WTC11 (cell line): ENCODE measurements at regions not wholly inside any gene's neighbourhood (a gene's known extent, or its start where the extent isn't known, plus 50 kb on each side); places are given as distances from the start of the nearest gene placed in this dataset.

Experiments
- ATAC-seq: fragments of 200-7000 bp; cut with Tn5 transposase; 2 replicates; pipeline ENCODE4 v1.10.0; 2021; ENCODE audit warnings: mild to moderate bottlenecking, moderate library complexity
- CTCF ChIA-PET: fragments of 300-600 bp; sonication (Branson Sonifier 250); formaldehyde crosslinking; loops from one replicate; lab custom pipeline; 2021; ENCODE audit warnings: antibody characterized with exemption; lab: Charles Lee
- POLR2A ChIA-PET: fragments of 350-600 bp; sonication (Branson Sonifier 250); formaldehyde crosslinking; loops from one replicate; lab custom pipeline; 2021; ENCODE audit warnings: antibody characterized with exemption; lab: Charles Lee
- DNase-seq: peaks from one replicate; pipeline ENCODE4 v3.0.0; 2021; ENCODE audit warnings: low spot score
- H3K27ac Mint-ChIP-seq: 2 replicates; pipeline ENCODE4 v1.8.0; 2021; ENCODE audit warnings: mixed read lengths
- H3K27me3 Mint-ChIP-seq: 2 replicates; pipeline ENCODE4 v1.8.0; 2021; ENCODE audit warnings: low read depth, mild to moderate bottlenecking, moderate library complexity, mixed read lengths
- H3K36me3 Mint-ChIP-seq: 2 replicates; pipeline ENCODE4 v1.8.0; 2021; ENCODE audit warnings: mixed read lengths
- H3K4me1 Mint-ChIP-seq: 2 replicates; pipeline ENCODE4 v1.8.0; 2022; ENCODE audit warnings: mixed read lengths
- H3K4me3 Mint-ChIP-seq: 2 replicates; pipeline ENCODE4 v1.8.0; 2021; ENCODE audit warnings: mild to moderate bottlenecking, moderate library complexity, mixed read lengths
- H3K9me3 Mint-ChIP-seq: 2 replicates; pipeline ENCODE4 v1.8.0; 2021; ENCODE audit warnings: mixed read lengths
- AFF4 ChIP-seq: sonication (generic); formaldehyde crosslinking; IDR thresholded peaks from 2 replicates; pipeline ENCODE4 v1.8.1; 2023; ENCODE audit warnings: mild to moderate bottlenecking, missing genetic modification reagents, borderline replicate concordance
- ATF2 ChIP-seq: sonication (generic); formaldehyde crosslinking; IDR thresholded peaks from 2 replicates; pipeline ENCODE4 v1.8.1; 2022; ENCODE audit warnings: low read depth, missing genetic modification reagents, borderline replicate concordance
- CBFB ChIP-seq: sonication (generic); formaldehyde crosslinking; IDR thresholded peaks from 2 replicates; pipeline ENCODE4 v1.8.1; 2022; ENCODE audit warnings: mild to moderate bottlenecking, low read depth, missing genetic modification reagents
- CREB1 ChIP-seq: sonication (generic); formaldehyde crosslinking; IDR thresholded peaks from 2 replicates; pipeline ENCODE4 v1.8.0; 2023; ENCODE audit warnings: mild to moderate bottlenecking, missing genetic modification reagents
- CREM ChIP-seq: sonication (generic); formaldehyde crosslinking; IDR thresholded peaks from 2 replicates; pipeline ENCODE4 v1.8.1; 2022; ENCODE audit warnings: mild to moderate bottlenecking, missing genetic modification reagents, moderate library complexity
- E2F4 ChIP-seq: sonication (generic); formaldehyde crosslinking; IDR thresholded peaks from 2 replicates; pipeline ENCODE4 v1.8.1; 2022; ENCODE audit warnings: low read depth, mild to moderate bottlenecking, moderate library complexity, missing genetic modification reagents, borderline replicate concordance
- ELF4 ChIP-seq: sonication (generic); formaldehyde crosslinking; IDR thresholded peaks from 2 replicates; pipeline ENCODE4 v1.8.1; 2022; ENCODE audit warnings: low read depth, mild to moderate bottlenecking, moderate library complexity, missing genetic modification reagents
- HMGXB4 ChIP-seq: sonication (generic); formaldehyde crosslinking; IDR thresholded peaks from 2 replicates; pipeline ENCODE4 v1.8.1; 2023; ENCODE audit warnings: mild to moderate bottlenecking, moderate library complexity, missing genetic modification reagents
- JUN ChIP-seq: sonication (generic); formaldehyde crosslinking; IDR thresholded peaks from 2 replicates; pipeline ENCODE4 v1.8.0; 2023; ENCODE audit warnings: mild to moderate bottlenecking, missing genetic modification reagents
- KAT7 ChIP-seq: sonication (generic); formaldehyde crosslinking; IDR thresholded peaks from 2 replicates; pipeline ENCODE4 v1.8.1; 2023; ENCODE audit warnings: missing genetic modification reagents, mild to moderate bottlenecking, borderline replicate concordance
- MLX ChIP-seq: sonication (generic); formaldehyde crosslinking; IDR thresholded peaks from 2 replicates; pipeline ENCODE4 v1.8.1; 2023; ENCODE audit warnings: mild to moderate bottlenecking, missing genetic modification reagents, moderate library complexity
- MXD4 ChIP-seq: fragments of 250-450 bp; sonication (Bioruptor Pico); IDR thresholded peaks from 2 replicates; pipeline ENCODE4 v1.8.0; 2021; ENCODE audit warnings: mild to moderate bottlenecking, moderate library complexity, borderline replicate concordance
- NFE2L1 ChIP-seq: sonication (generic); formaldehyde crosslinking; IDR thresholded peaks from 2 replicates; pipeline ENCODE4 v1.8.1; 2023; ENCODE audit warnings: missing genetic modification reagents
- NR2C2 ChIP-seq: sonication (generic); formaldehyde crosslinking; IDR thresholded peaks from 2 replicates; pipeline ENCODE4 v1.8.0; 2022; ENCODE audit warnings: mild to moderate bottlenecking, missing genetic modification reagents
- PRRX2 ChIP-seq: fragments of 250-450 bp; sonication (Bioruptor Pico); IDR thresholded peaks from 2 replicates; pipeline ENCODE4 v1.8.0; 2021; ENCODE audit warnings: mild to moderate bottlenecking
- RORB ChIP-seq: fragments of 250-450 bp; sonication (Bioruptor Pico); IDR thresholded peaks from 2 replicates; pipeline ENCODE4 v1.9.0; 2021; ENCODE audit warnings: mild to moderate bottlenecking
- SMAD3 ChIP-seq: sonication (generic); formaldehyde crosslinking; IDR thresholded peaks from 2 replicates; pipeline ENCODE4 v1.8.0; 2022; ENCODE audit warnings: missing genetic modification reagents, mild to moderate bottlenecking, borderline replicate concordance
- TEAD4 ChIP-seq: sonication (generic); formaldehyde crosslinking; IDR thresholded peaks from 2 replicates; pipeline ENCODE4 v1.8.0; 2022; ENCODE audit warnings: mild to moderate bottlenecking, missing genetic modification reagents
- ZNF232 ChIP-seq: sonication (generic); formaldehyde crosslinking; IDR thresholded peaks from 2 replicates; pipeline ENCODE4 v1.8.0; 2022; ENCODE audit warnings: mild to moderate bottlenecking, missing genetic modification reagents
- ZNF396 ChIP-seq: fragments of 250-450 bp; sonication (Bioruptor Pico); IDR thresholded peaks from 2 replicates; pipeline ENCODE4 v1.8.0; 2021; ENCODE audit warnings: mild to moderate bottlenecking, moderate library complexity, borderline replicate concordance
- ZNF416 ChIP-seq: fragments of 250-450 bp; sonication (Bioruptor Pico); IDR thresholded peaks from 2 replicates; pipeline ENCODE4 v1.9.0; 2021; ENCODE audit warnings: mild to moderate bottlenecking, inconsistent platforms
- TF ChIP-seq, protein P1 (sequence below): sonication (generic); formaldehyde crosslinking; IDR thresholded peaks from 2 replicates; pipeline ENCODE4 v1.8.1; 2022; ENCODE audit warnings: missing genetic modification reagents, borderline replicate concordance
- TF ChIP-seq, protein P2 (sequence below): fragments of 250-450 bp; sonication (Bioruptor Pico); IDR thresholded peaks from 2 replicates; pipeline ENCODE4 v2.1.2; 2022; ENCODE audit warnings: mild to moderate bottlenecking, moderate library complexity
- TF ChIP-seq, protein P3 (sequence below): fragments of 250-450 bp; sonication (Bioruptor Pico); IDR thresholded peaks from 2 replicates; pipeline ENCODE4 v1.9.0; 2021; ENCODE audit warnings: moderate library complexity, mild to moderate bottlenecking, inconsistent platforms, borderline replicate concordance

GRCh38 chr4:33954759-33955158, 2289.6 kb downstream of the ARAP2 start:
- DNase-seq (no peak), ATAC-seq (no peak)
- POLR2A ChIA-PET, result no interaction called here
- Mint-ChIP-seq H3K4me1 (no peaks in the 10 kb centered on the region), H3K27ac (no peak overlapping the region), H3K4me3 (no peak overlapping the region), H3K27me3 (no peaks in the 10 kb centered on the region), H3K9me3 (peaks cover 19% of the 10 kb centered on the region), H3K36me3 (no peaks in the 10 kb centered on the region)
- CTCF ChIA-PET, result no interaction called here
- TF ChIP-seq, protein P1, sequence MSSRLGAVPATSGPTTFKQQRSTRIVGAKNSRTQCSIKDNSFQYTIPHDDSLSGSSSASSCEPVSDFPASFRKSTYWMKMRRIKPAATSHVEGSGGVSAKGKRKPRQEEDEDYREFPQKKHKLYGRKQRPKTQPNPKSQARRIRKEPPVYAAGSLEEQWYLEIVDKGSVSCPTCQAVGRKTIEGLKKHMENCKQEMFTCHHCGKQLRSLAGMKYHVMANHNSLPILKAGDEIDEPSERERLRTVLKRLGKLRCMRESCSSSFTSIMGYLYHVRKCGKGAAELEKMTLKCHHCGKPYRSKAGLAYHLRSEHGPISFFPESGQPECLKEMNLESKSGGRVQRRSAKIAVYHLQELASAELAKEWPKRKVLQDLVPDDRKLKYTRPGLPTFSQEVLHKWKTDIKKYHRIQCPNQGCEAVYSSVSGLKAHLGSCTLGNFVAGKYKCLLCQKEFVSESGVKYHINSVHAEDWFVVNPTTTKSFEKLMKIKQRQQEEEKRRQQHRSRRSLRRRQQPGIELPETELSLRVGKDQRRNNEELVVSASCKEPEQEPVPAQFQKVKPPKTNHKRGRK (CRISPR knock-in tag), result no peak
- no peak for TF ChIP-seq ZNF416
- TF ChIP-seq, protein P2, sequence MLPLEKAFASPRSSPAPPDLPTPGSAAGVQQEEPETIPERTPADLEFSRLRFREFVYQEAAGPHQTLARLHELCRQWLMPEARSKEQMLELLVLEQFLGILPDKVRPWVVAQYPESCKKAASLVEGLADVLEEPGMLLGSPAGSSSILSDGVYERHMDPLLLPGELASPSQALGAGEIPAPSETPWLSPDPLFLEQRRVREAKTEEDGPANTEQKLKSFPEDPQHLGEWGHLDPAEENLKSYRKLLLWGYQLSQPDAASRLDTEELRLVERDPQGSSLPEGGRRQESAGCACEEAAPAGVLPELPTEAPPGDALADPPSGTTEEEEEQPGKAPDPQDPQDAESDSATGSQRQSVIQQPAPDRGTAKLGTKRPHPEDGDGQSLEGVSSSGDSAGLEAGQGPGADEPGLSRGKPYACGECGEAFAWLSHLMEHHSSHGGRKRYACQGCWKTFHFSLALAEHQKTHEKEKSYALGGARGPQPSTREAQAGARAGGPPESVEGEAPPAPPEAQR (CRISPR knock-in tag), result no peak
- TF ChIP-seq ATF2 (CRISPR knock-in tag), result no peak
- TF ChIP-seq SMAD3 (CRISPR knock-in tag), result no peak
- no peak for TF ChIP-seq ELF4 (CRISPR knock-in tag)
- TF ChIP-seq TEAD4 (CRISPR knock-in tag), result no peak
- TF ChIP-seq PRRX2, result no peak
- no peak for TF ChIP-seq JUN
- TF ChIP-seq RORB, result no peak
- TF ChIP-seq MLX (CRISPR knock-in tag), result no peak
- TF ChIP-seq CREM (CRISPR knock-in tag), result no peak
- TF ChIP-seq AFF4 (CRISPR knock-in tag), result no peak
- TF ChIP-seq CREB1, result no peak

DNA sequence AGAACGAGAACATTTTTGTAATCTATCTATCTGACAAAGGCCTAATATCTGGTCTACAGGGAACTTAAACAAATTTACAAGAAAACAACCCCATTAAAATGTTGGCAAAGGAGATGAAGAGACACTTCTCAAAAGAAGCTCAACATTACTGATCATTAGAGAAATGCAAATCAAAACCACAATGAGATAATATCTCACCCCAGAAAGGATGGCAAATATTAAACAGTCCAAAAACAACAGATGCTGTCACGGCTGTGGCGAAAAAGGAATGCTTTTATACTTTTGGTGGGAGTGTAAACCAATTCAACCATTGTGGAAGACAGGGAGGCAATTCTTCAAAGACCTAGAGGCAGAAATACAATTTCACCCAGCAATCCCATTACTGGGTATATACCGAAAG, 2284.8 kb downstream of the ARAP2 start:
- Mint-ChIP-seq H3K36me3 (no peaks in the 10 kb centered on the region), H3K27me3 (no peaks in the 10 kb centered on the region), H3K9me3 (peaks cover 19% of the 10 kb centered on the region), H3K27ac (no peak overlapping the region), H3K4me1 (no peaks in the 10 kb centered on the region), H3K4me3 (no peak overlapping the region)
- ChIA-PET CTCF (no interaction called here), POLR2A (no interaction called here)
- no peak for ATAC-seq
- no peak for DNase-seq
- no peak for TF ChIP-seq ZNF396 (CRISPR knock-in tag)
- TF ChIP-seq MXD4, result no peak
- TF ChIP-seq KAT7, result no peak
- TF ChIP-seq HMGXB4 (CRISPR knock-in tag), result no peak
- TF ChIP-seq NR2C2 (CRISPR knock-in tag), result no peak
- TF ChIP-seq, protein P3, sequence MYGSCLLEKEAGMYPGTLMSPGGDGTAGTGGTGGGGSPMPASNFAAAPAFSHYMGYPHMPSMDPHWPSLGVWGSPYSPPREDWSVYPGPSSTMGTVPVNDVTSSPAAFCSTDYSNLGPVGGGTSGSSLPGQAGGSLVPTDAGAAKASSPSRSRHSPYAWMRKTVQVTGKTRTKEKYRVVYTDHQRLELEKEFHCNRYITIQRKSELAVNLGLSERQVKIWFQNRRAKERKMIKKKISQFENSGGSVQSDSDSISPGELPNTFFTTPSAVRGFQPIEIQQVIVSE (CRISPR knock-in tag), result no peak
- TF ChIP-seq MLX (CRISPR knock-in tag), result no peak
- no peak for TF ChIP-seq E2F4
- no peak for TF ChIP-seq CBFB
- TF ChIP-seq NFE2L1 (CRISPR knock-in tag), result no peak
- TF ChIP-seq ZNF232 (CRISPR knock-in tag), result no peak
